CD4-positive, alpha-beta T cell treated with Interferon alpha-2 for 1 hour (primary cell): ENCODE measurements at regions not wholly inside any gene's neighbourhood (a gene's known extent, or its start where the extent isn't known, plus 50 kb on each side); places are given as distances from the start of the nearest gene placed in this dataset.

Experiments
- DNase-seq, 2 donors: peaks; one replicate each; pipeline ENCODE4 v3.0.0-alpha.2; 2020 to 2022

DNA sequence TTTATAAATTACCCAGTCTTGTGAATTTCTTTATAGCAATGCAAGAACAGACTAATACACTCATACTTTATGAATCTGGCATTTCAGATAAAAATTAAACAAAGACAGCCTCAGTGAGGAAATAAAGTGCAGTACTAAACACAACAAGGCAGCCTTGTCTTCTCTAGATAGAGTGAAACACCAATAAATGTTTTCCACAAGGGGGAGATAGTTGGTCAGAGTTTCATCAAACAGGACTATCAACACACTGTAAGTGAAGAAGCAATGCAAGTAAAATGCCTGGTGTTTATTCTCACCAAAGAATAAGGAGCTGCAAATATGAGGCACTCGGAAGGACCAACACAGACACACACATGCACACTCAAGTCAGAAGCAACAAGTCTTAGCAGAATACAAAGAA is 62.8 kb downstream of the FAM9B start:
- peak in 1 of 2 donors; percentile 58 for DNase-seq

DNA sequence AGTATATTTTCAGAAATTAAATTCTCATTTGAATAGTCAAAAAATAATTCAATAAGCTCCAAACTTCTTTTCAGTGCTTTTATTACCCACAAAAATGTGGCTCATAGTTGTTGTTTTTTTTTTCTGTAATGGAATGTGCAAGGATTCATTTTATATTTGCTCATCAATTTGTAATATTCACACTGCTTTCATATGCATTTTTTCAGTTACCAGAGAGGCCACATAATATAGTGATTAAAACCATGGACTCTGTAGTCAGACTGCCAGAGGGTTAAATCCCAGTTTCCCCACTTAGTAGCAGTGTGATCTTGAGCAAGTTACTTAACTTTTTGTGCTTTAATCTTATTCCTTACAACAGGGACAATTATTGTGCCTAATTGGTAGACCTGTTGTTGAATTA is 64.5 kb downstream of the FAM9B start:
- no peak for DNase-seq

DNA sequence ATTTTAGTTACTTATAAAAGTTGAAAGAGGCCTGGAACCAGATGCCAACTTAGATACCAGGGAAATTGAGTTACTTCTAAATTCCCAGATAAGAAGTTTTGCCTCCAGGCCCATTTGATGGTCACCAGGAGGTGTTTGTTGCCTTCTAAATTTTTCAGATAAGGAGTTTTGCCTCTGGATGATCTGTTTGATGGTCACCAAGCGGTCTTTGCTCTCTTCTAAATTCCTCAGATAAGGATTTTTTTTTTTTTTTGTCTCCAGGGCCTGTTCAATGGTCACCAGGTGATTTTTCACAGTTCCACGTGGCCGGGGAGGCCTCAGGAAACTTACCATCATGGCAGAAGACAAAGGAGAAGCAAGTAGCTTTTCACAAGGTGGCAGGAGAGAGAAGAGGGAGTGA is 66.5 kb downstream of the FAM9B start:
- no peak for DNase-seq

DNA sequence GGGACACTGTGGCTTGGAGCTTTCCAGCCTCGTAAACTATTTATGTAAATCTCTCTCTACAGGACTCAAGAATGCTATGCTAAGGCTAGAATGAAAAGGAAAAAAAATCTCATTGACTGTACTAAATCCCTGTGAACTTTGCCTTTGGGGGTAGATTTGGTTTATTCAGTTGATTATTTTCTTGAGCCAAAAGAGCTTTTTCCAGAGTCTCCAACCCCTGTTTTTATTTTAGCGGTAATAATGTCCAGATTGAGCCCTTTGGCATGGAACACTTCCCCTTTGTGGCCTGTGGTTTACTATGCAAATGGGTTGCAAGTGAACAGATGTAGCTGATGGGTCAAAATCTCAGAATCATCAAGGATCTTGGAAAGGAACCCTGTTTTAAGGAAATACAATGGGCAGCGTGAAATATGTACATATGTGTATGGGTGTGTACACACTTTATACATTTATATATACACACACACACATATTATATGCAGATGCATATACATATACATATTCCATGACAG is 72.9 kb downstream of the FAM9B start:
- no peak for DNase-seq

DNA sequence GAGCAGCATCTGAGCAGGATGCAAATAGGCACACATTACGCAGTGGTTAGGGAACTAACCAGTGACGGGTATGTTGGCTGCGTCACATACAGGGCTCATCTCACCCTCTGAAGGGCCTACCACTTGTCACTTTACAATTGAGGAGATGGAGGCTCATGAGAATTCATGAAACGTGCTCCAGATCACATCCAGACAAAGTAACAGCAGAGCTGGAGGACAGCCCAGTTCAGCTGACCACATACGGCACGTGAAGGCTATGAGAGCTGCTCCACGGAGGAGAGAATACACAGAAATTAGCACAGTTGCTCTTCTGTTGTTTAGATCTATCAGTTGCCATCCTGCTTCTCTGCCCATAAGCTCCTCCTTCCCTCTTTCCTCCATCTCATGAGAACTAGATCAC is 78.4 kb downstream of the FAM9B start:
- no peak for DNase-seq

DNA sequence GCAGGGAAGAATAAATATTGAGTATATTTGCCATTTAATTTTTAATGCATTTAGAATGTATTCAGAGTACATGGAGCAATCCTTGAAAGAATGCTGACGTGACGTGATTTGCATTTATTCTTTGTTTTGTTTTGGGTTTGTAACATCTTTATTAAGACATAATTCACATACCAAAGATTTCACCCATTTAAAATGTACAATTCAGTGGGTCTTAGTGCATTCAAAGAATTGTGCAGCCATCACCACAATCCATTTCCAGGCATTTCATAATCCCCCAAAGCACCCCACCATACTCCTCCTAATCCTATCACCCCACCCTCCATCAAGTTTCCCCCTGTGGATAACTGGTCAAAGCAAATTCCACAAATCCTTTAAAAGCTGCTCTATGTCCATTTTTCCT is 87.4 kb downstream of the FAM9B start:
- no peak for DNase-seq

DNA sequence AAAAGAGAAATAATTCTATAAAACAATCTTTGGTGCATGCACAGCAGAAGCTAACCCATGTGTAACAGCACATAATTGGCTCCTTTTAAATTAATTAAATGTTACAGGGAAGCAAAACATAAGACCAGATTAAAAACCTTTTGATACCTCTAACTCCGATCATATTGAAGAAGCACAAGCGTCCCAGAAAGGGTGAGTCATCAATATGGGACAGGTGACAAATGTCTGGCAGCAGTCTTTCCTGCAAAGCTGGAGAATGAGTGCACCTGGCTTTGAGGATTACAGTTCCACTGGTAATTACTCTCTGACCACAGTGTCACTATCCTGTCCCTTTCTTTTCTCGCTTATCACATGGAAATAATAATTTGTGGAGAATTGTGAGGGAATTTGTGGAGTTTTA is 94.6 kb downstream of the FAM9B start:
- DNase-seq = no peak

DNA sequence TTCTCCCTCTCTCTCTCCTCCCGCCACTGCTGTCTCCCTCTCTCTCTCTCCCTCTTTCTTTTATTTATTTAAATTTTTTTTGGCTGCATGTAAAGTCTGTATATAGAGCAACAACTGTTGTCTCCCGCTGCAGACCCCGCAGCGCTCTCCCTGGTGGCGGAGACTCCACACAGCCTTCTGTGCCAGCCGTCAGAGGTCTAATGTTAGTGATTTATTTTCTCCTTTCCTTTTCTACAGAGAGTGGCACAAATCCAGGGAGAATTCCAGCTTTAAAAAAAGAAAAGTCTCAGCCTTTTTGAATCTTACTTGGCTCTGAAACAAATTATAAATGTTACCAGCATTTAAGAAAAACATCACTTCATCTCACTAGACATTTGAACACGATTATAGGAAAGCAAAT is 106.2 kb downstream of the FAM9B start:
- DNase-seq = no peak

DNA sequence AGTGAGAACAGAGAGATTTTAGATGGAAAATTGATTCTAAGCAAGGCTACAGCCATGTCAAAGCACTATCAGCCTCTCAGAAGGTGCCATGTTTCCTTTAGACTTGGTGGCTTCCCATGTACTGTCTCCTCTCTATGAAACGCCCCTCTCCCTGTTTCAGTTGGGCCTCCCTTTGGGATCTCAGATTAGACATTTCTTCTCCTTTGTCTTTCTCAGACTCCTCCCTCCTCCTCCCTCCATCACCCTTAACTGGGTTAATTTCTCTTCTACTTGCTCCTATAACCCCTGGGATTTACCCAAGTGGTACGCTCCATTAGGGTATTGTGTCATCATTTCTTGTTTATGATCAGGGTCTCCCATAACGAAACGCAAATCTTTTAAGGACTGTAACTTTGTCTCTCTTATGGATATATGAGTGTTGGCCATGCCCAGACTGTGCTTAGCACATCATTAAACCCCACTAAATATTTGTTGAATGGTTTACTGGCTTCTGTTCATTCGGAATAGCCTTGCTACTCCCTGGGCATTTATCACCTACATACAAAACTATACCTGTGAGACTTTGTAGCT is 106.8 kb downstream of the FAM9B start:
- no peak for DNase-seq

DNA sequence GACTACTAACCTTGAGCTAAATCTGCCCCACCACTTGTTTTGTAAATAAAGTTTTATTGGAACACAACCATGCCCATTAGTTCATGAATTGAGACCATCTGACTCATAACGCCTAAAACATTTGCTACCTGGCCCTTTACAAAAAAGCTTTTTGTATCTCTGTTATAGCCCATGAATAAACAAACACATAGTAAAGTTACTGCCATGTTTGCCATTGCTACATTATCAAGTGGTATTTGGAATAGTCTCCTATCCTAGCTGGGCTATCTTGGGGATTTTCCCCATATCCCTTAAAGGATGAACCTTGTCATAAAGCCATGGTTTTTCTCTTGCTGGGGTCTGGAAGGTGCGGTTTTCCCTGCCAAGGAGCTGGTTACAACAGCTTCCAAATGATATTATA is 112.3 kb downstream of the FAM9B start:
- DNase-seq = no peak

DNA sequence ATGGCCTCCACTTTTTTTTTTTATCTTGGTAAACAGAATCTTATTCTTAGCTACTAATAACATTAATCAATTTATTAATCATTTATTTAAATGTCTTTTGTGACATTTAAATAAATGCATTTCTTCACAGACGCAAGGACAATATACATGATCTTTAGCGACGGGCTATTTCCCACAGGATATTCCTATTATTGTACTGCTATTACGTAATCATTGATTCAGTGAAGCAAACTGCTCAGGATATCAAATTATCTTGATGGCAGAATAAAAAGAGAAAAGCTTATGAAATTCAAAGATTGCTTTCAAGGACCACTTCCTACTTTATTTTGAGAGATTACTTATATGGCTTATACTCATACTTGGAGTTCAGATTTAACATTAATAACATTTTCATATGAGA is 114.1 kb downstream of the FAM9B start:
- DNase-seq = no peak

DNA sequence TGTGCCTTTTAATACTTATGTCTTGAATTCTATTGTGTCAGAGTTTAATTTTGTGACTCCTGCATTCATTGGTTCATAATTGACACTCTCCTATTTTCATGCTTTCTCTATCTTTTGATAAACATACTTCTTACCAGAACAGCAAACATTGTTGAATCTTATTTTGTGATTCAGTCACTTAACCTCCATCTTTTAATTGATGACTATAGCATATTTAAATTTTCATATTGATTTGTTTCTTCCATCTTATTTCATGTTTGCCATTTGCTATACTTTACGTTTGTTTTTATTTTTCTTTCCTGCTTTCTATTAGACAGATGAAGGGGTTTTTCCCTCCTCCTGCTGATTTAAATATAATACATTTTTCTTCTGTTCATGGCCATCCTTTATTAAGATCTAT is 115.5 kb upstream of the FAM9A start:
- DNase-seq = no peak

DNA sequence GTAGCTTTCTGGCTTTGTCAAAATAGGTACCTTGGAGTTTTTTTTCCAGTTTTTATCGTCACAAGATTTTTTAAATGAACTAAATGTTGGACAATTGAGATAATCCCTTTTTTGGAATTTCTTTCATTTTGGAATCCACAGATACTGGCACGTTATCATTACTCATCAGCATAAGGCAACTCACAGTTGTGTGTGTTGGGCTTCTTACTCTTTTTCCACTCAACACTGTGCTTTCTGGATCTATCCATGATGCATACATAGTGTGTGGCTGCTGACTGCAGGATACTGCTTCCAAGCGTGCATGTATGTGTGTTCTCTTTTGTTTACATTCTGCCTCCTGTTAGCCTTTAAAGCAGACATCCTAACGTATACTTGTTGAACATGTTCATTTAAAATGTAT is 113.5 kb upstream of the FAM9A start:
- DNase-seq = no peak

DNA sequence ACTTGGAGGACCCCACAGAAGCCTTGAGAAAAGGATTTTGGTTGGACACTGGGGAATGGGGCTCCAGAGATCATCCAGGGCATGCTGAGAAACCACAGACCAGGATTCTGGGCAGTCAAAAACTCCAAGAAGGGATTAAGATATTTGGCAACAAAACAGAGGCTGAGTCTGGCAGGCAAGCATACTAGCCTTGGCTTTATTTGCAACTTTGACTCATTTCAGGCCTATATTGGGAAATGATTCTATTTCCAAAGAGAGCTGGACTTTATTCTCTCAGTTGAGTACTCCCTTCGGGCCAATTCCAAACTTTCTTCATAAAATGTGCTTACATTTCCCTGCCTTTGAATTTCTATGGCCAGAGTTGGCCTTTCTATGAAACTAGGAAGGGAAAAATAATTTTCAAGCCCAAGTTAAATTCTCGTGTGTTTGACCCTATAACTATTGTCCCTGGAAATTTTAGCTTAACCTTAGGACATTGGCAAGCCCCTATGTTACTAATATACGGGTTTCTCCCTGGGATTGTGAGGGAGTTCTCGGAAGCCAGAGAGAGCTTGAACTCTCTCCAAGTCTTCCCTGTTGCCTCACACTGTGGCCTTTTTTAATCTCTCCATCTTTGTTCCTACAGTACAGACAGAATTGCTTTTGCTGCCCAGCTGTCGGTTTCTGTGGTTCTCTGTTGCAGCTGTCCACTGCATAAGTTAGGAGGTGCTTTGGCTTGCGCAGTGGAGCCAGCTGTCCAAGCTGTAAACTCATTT is 112.6 kb upstream of the FAM9A start:
- no peak for DNase-seq

DNA sequence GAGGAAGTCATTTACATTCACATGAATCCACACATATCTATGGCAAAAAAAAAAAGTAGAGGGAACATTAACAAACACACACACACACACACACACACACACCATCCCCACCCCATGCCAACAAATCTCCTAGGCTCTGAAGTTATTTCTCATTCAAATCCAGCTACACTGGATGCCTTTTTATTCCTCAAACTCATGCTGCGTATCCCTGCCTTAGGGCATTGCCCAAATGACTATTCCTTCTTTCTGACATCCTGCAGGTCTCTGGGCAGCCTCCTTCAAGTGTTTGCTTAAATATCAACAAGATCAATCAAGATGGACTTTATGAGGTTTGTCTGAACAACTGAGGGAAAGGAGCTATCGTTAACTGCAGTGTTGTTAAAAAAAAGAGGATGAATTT is 106.5 kb upstream of the FAM9A start:
- no peak for DNase-seq

DNA sequence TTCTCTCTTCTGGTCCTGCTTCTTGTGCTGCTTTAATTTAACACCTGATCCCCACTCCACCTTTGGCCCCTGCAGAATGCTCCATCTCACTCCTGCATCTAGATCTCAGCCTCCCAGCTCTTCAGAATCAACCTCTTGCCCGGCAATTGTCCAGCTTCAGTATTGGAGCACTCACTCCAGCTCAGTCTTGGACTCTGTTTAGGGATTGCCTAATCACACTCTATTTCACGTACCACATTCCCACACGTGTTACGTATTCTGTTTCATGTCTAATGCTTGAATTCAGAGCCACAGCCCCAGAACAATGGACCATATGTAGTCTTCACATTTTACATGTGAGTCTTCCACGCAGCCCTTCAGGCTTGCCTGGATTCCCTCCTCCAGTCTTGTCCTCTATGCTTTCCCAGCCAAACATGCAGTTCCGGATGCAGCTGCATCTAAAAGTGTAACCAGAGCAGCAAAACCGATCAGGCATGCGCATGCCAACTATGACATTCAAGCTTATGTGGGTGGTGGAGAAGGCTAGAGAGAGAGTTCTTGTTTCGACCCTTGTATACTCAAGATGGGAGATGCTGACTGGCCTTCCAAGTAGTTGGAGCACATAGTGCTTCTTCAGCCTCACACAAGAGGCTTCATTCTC is 105.2 kb upstream of the FAM9A start:
- no peak for DNase-seq

DNA sequence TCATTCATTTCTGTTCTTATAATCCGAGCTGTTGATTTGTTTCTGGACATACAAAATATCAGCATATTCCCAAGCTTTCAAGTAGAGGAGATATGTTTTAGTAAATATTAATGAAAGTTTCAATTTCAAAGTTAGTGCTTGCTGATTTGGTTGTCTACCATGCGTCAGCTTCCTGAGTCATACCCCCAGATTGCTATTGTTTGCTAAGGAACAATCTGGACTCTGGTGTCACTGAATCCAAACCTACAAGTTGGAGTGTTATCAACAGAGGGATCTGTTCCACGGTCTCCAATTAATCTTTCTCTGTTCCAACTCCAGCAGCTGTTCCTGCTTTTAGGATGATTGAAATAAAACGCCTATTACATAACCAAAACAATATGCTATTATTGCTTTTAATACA is 96.1 kb upstream of the FAM9A start:
- no peak for DNase-seq

DNA sequence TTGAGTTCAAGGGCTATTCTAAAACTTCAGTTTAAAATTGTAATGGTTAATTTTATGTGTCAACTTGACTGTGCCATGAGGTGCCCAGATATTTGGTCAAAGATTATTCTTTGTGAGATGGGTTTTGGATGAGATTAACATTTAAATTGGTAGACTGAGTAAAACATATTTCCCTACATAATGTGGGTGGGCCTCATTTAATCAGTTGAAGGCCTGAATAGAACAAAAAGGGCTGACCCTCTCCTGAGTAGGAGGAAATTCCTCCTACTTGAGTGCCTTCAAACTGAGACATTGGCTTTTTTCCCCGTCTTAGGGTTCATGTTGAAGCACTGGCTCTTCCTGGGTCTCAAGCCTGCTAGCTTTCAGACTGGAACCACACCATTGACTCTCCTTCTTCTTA is 89.6 kb upstream of the FAM9A start:
- no peak for DNase-seq

DNA sequence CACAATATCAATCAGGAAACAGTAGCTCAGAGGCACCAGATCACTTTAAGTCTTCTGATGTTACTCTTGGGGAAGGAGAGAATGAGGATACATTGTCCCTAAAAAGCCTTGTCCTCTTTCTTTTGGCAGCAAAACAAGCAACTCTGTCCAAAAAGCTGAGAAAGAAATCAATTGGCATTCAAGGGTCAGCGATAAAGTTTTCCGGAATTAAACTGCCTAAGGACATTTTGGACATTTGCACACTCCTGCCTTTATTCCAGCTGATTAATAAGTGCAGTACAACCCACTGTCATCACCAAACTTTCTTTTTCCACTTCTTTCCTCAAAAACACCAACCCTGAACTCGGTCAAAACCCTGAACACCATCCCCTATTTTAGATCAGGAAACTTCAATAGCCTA is 85.8 kb upstream of the FAM9A start:
- no peak for DNase-seq

DNA sequence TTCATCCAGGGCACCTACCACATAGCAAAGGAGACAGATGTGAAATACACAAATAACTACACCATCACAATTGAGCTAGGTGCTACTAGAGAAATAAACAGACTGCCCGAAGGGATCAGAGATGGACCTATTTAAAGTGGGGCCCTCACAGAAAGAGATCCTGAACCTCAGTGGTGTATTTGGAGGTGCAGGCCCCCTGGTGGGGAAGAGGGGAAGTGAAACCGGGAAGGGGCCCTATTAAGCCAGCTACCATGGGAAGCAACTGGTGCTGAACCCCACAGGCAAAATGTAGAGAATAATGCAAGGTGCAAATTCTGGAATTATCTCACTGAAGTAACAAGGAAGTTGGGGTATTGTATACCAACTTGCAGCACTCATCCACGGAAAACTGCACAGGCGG is 78.6 kb upstream of the FAM9A start:
- DNase-seq = peak in 1 of 2 donors; percentile 21

DNA sequence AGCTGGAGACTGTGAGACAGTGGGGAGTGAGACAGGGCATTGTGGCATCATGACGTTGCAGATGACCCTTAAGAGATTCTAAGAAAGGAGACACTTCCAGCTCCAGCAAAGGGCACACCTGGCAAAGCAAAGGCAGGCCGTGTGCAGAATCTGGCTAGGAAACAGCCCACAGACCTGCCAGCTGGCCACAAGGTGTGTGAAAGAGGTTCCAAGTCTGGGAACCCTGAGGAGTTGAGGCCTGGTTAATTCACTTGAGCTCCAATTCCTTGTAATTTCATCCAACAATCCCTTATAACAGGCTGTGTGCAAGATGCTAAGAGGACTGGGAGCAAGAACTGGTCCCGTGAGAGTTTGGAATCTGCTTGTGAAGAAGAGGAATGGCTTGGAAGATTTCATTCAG is 72.8 kb upstream of the FAM9A start:
- no peak for DNase-seq

DNA sequence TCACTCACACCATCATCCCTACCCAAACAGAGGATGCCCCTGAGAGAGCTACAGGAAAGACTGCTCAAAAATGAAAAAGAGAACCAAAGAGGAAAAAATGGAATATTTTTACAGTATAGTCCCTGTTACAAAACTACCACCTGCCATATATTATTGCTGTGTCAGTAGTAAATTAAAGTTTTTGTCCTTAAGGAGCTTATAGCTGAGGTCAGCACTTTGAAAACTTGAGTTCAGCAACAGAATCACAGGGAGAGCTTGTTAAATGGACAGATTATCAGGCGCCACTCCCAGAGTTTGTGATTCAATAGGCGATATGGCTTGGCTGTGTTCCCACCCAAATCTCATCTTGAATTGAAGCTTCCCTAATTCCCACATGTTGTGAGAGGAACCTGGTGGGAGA is 71.9 kb upstream of the FAM9A start:
- DNase-seq = no peak

DNA sequence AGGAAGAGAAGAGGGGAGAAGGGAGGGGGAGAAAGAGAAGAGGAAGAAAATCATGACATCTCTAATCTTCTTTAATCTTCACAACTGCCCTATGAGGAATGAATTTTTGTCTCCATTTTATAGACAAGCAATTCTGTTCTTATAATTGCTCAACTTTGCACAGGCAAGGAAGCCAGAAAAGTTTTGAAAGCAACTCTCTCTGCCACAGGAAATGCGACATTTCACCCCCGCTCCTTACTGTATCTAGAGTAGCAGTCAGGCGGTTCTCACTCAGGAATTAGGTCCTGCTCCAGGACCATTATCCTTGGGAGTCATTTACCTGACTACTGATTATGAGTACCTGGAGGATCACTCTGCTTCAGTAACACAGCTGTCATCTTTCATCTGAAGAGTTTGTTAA is 69.2 kb upstream of the FAM9A start:
- DNase-seq = no peak

DNA sequence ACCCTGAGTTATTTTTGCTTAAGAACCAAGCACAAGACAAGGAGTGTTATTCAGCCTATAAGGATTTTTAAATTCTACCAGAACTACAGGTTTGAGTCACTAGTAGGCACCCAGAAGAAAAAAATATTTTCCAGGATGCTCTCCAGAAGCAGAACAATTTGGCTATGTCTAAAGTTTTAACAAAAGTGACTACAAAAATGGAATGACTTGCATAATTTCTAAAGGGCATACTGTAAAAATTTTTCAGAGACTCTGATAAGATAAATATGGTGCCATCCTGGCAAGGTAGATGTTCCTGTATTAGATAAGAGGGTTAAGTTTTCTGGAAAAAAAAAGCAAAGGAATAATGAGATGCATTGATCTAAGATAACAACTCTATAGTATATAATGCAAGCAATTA is 68.6 kb upstream of the FAM9A start:
- DNase-seq = no peak

DNA sequence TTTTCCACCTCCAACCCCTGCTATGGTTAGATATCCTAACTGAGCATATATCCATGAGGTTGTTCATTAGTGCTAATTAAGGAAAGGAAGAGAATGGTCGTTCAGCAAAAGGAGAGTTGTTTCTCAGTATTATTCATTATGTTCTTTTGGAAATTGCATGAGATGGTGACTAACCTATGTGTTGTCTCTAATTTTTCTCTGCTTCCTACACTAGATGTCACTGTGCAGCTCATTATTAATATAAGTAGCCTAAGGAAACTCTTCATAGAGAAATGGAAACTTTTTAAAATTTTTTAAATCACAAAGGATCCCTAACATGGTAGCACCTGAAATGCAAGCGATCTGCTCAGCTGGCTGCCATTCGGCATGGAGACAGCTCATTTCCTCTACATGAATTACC is 67.7 kb upstream of the FAM9A start:
- DNase-seq = no peak
